ENCODE measurements at regions not wholly inside any gene's neighbourhood (a gene's known extent, or its start where the extent isn't known, plus 50 kb on each side); places are given as distances from the start of the nearest gene placed in this dataset.

DNA sequence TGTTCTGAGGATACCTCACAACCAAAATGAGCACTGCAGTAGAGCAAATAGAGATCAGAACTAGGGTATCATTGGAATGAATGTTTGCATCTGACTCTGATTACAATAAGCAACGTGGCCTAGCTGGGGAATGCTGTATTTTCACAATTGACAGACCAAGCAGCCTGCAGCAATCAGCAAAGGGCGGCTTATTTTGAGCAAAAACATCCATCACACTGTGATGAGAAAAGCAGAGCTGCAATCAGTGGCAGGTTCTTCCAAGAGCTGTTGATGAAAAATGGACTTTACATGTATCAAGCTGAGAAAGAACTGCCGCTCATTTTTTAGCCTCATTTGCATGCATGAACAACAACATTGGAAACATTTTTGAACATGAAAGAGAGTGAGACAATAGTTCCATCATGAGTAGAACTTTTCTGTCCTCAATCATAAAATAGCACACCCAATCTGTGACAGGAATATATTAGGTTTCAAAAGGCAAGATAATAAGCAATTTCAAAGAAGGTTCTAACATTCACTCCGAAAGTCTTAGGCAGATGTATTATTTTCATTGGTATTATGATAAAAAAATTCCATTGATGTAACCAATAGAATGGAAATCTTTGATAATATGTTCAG, 249.7 kb upstream of the FBXO33 start:
- H3K9me3 Mint-ChIP-seq = no peaks in the 10 kb centered on the region
- TF ChIP-seq, protein P1, sequence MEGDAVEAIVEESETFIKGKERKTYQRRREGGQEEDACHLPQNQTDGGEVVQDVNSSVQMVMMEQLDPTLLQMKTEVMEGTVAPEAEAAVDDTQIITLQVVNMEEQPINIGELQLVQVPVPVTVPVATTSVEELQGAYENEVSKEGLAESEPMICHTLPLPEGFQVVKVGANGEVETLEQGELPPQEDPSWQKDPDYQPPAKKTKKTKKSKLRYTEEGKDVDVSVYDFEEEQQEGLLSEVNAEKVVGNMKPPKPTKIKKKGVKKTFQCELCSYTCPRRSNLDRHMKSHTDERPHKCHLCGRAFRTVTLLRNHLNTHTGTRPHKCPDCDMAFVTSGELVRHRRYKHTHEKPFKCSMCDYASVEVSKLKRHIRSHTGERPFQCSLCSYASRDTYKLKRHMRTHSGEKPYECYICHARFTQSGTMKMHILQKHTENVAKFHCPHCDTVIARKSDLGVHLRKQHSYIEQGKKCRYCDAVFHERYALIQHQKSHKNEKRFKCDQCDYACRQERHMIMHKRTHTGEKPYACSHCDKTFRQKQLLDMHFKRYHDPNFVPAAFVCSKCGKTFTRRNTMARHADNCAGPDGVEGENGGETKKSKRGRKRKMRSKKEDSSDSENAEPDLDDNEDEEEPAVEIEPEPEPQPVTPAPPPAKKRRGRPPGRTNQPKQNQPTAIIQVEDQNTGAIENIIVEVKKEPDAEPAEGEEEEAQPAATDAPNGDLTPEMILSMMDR (conservative IDR thresholded peaks at IDR 0.05) = no peak
- no peaks in the 10 kb centered on the region for H3K27me3 Mint-ChIP-seq (ENCODE audit: low read depth)
- H3K4me1 Mint-ChIP-seq = peaks cover 20% of the 10 kb centered on the region
- DNase-seq (ENCODE audit: low read depth, low spot score) = no peak
- no peak overlapping the region for H3K27ac Mint-ChIP-seq (ENCODE audit: unreplicated experiment)
- H3K36me3 Mint-ChIP-seq (ENCODE audit: low read depth) = no peaks in the 10 kb centered on the region
- H3K4me3 Mint-ChIP-seq = no peak overlapping the region

DNA sequence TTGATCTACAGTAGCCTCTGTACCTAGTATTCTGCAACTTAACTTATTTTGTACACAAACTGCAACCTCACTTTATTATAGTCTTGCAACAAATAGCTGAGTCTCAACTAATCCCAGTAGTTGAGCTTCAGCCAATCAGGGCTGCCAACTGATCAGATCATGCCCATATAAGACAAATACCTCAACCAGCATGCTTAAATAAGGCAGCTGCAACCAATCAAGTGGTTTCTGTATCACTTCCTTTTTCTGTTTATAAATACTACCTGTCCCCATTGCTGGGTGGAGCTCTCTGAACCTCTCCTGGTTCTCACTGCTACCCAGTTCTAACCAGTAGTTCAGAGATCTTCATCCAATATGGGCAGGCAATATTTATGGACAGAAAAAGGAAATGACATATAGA, 248.5 kb upstream of the FBXO33 start:
- Mint-ChIP-seq H3K36me3 (ENCODE audit: low read depth) (no peaks in the 10 kb centered on the region), H3K9me3 (no peaks in the 10 kb centered on the region), H3K4me1 (peaks cover 20% of the 10 kb centered on the region), H3K27ac (ENCODE audit: unreplicated experiment) (no peak overlapping the region), H3K4me3 (no peak overlapping the region), H3K27me3 (ENCODE audit: low read depth) (no peaks in the 10 kb centered on the region)
- TF ChIP-seq, protein P1 (conservative IDR thresholded peaks at IDR 0.05) = no peak
- no peak for DNase-seq (ENCODE audit: low read depth, low spot score)

DNA sequence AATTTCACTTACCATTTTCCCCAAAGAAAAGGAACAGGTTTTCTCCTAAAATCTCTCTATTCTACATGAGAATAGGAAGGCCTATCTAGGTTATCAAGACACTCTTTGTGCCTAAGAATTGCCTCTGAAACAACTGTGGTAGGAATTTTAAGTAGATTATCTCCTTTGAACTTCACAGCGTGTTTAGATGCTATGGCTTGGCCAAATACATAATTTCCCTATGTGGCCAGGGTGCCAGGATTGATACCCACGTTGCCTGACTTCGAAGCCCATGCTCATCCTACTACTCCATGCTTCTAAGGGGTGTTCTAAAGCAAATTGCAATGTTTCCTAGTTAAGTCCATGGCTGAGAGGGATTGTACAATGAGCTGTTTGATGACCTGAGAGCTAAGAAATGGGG, 241.5 kb upstream of the FBXO33 start:
- H3K27me3 Mint-ChIP-seq (ENCODE audit: low read depth) = no peaks in the 10 kb centered on the region
- TF ChIP-seq, protein P1 (conservative IDR thresholded peaks at IDR 0.05) = no peak
- no peaks in the 10 kb centered on the region for H3K36me3 Mint-ChIP-seq (ENCODE audit: low read depth)
- H3K27ac Mint-ChIP-seq (ENCODE audit: unreplicated experiment) = peak overlapping the region; percentile 16
- H3K4me3 Mint-ChIP-seq = no peak overlapping the region
- DNase-seq (ENCODE audit: low read depth, low spot score) = no peak
- H3K9me3 Mint-ChIP-seq = no peaks in the 10 kb centered on the region
- H3K4me1 Mint-ChIP-seq = no peaks in the 10 kb centered on the region

DNA sequence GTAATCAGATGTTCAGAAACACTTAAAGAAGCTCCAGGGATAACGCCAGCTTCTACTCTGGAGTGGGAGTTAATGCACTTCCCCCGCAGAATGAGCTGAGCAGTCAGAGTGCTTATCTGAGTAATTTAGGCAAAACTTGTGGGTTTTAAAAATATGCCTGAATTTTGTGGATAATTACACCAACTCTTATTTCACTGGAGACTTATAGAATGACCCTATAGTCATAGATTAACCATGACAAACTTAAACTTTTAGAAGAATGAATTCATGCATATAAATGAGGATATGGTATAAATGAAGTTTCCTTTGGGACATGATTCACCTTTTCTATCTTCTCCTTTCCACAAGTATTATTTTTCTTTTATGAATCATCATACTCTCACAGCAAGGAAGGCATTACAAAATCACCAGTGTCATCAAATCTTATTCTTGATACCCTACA, 241.1 kb upstream of the FBXO33 start:
- Mint-ChIP-seq H3K4me3 (no peak overlapping the region), H3K4me1 (no peaks in the 10 kb centered on the region), H3K36me3 (ENCODE audit: low read depth) (no peaks in the 10 kb centered on the region), H3K27me3 (ENCODE audit: low read depth) (no peaks in the 10 kb centered on the region), H3K27ac (ENCODE audit: unreplicated experiment) (no peak overlapping the region), H3K9me3 (no peaks in the 10 kb centered on the region)
- TF ChIP-seq, protein P1 (conservative IDR thresholded peaks at IDR 0.05) = no peak
- no peak for DNase-seq (ENCODE audit: low read depth, low spot score)

DNA sequence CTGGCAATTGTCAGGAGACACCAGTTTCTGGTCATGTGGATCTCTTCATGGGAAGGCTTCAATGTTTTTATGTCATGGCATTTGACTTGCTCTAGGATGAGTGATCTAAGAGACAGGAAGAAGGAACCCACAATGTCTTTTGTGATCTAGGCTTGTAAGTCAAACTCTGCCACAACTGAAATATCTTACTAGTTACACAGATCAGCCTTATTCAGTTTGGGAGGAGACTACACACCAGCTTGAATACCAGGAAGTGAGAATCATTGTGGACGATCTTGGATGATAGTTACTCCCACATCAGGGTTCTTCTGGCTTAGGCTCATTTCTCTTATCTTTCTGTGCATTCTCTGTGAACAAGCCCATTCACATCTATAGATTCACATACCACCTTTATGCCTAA, 236.2 kb upstream of the FBXO33 start:
- Mint-ChIP-seq H3K4me3 (no peak overlapping the region), H3K4me1 (no peaks in the 10 kb centered on the region), H3K27ac (ENCODE audit: unreplicated experiment) (no peak overlapping the region), H3K27me3 (ENCODE audit: low read depth) (no peaks in the 10 kb centered on the region), H3K9me3 (no peaks in the 10 kb centered on the region), H3K36me3 (ENCODE audit: low read depth) (no peaks in the 10 kb centered on the region)
- no peak for DNase-seq (ENCODE audit: low read depth, low spot score)
- TF ChIP-seq, protein P1 (conservative IDR thresholded peaks at IDR 0.05) = no peak

Measured in neural crest cell (in vitro differentiated cells).